H1 (cell line): ENCODE measurements at regions not wholly inside any gene's neighbourhood (a gene's known extent, or its start where the extent isn't known, plus 50 kb on each side); places are given as distances from the start of the nearest gene placed in this dataset.

Experiments
- BCL11A ChIP-seq, 2 experiments: IDR thresholded peaks; one replicate each; pipeline ENCODE4 v1.6.1; 2011; ENCODE audit warnings: low read depth in 2 of 2, low read length in 2 of 2, mild to moderate bottlenecking in 2 of 2
- EZH2 ChIP-seq: fragments of 200-600 bp; sonication (generic); IDR thresholded peaks from 2 replicates; pipeline ENCODE4 v1.7.1; 2012; ENCODE audit warnings: low read depth, mild to moderate bottlenecking, moderate library complexity, low read length, inconsistent platforms; ENCODE audit not compliant: severe bottlenecking
- SP1 ChIP-seq: IDR thresholded peaks from 2 replicates; pipeline ENCODE4 v1.6.1; 2011; ENCODE audit warnings: low read depth, low read length
- YY1 ChIP-seq: IDR thresholded peaks from 2 replicates; pipeline ENCODE4 v1.6.1; 2011; ENCODE audit warnings: low read depth, mild to moderate bottlenecking, low read length
- TF ChIP-seq, protein P1 (sequence below), 3 experiments: IDR thresholded peaks; 1 replicate in 2 of 3; 2 replicates in 1 of 3; pipeline versions ENCODE4 v1.5.1 to v1.6.1; 2011; ENCODE audit warnings: low read length in 3 of 3, mild to moderate bottlenecking in 3 of 3, inconsistent platforms in 2 of 3, low read depth in 1 of 3, moderate library complexity in 1 of 3; ENCODE audit not compliant: insufficient read depth in 1 of 3; ENCODE audit errors: control extremely low read depth in 1 of 3

DNA sequence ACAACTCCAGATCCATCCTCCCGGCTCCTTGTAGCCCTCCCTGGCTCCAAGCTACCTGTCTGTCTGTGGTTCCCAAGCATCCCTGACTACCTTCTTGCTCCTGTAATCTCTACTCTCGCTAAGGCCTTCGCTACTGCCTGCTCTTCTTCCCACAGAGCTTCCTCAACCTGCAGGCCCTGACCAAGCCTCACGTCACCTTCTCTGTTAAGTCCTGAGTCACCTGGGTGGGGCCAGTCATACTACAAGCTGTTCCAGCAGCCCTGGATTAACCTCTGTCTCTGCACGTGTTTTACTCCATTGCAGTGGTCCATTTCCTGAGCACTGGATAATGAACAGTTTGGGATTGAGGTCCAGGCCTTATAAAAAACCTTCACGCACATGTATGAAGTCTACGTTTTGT lies 770.7 kb downstream of the BCL11B start:
- TF ChIP-seq, protein P1, sequence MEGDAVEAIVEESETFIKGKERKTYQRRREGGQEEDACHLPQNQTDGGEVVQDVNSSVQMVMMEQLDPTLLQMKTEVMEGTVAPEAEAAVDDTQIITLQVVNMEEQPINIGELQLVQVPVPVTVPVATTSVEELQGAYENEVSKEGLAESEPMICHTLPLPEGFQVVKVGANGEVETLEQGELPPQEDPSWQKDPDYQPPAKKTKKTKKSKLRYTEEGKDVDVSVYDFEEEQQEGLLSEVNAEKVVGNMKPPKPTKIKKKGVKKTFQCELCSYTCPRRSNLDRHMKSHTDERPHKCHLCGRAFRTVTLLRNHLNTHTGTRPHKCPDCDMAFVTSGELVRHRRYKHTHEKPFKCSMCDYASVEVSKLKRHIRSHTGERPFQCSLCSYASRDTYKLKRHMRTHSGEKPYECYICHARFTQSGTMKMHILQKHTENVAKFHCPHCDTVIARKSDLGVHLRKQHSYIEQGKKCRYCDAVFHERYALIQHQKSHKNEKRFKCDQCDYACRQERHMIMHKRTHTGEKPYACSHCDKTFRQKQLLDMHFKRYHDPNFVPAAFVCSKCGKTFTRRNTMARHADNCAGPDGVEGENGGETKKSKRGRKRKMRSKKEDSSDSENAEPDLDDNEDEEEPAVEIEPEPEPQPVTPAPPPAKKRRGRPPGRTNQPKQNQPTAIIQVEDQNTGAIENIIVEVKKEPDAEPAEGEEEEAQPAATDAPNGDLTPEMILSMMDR (IDR thresholded peaks at IDR 0.05; ENCODE audit: control extremely low read depth in 1 of 3, insufficient read depth in 1 of 3, low read depth in 1 of 3, low read length in 3 of 3), result no peak
- TF ChIP-seq BCL11A (IDR thresholded peaks at IDR 0.05; ENCODE audit: low read depth in 2 of 2, low read length in 2 of 2), result no peak
- TF ChIP-seq SP1, result no peak
- TF ChIP-seq YY1, result no peak
- no peak for TF ChIP-seq EZH2
